Suprapubic skin (tissue), 4 donors: ENCODE measurements at regions not wholly inside any gene's neighbourhood (a gene's known extent, or its start where the extent isn't known, plus 50 kb on each side); places are given as distances from the start of the nearest gene placed in this dataset.

Experiments used
- DNase-seq, 2 donors: peaks; one replicate each; pipeline ENCODE4 v3.0.0-alpha.2; 2019; ENCODE audit warnings: low spot score in 2 of 2
- H3K27ac ChIP-seq: fragments of 200-600 bp; sonication (generic); one replicate; pipeline ENCODE4 v1.5.1; 2019
- H3K27me3 ChIP-seq: fragments of 200-600 bp; sonication (generic); one replicate; pipeline ENCODE4 v1.5.1; 2019
- H3K36me3 ChIP-seq: fragments of 200-600 bp; sonication (generic); one replicate; pipeline ENCODE4 v1.5.1; 2019
- H3K4me1 ChIP-seq: fragments of 200-600 bp; sonication (generic); one replicate; pipeline ENCODE4 v1.5.1; 2019
- H3K4me3 ChIP-seq: fragments of 200-600 bp; sonication (generic); one replicate; pipeline ENCODE4 v1.5.1; 2019; ENCODE audit warnings: mild to moderate bottlenecking
- H3K9me3 ChIP-seq: fragments of 200-600 bp; sonication (generic); one replicate; pipeline ENCODE4 v1.5.1; 2019
- EP300 ChIP-seq: sonication (generic); formaldehyde crosslinking; IDR thresholded peaks from one replicate; pipeline ENCODE4 v1.6.1; 2017; ENCODE audit warnings: antibody characterized with exemption
- POLR2A ChIP-seq, 2 donors: fragments of 450-650 bp; IDR thresholded peaks; one replicate each; pipeline ENCODE4 v1.6.1; 2017; ENCODE audit warnings: antibody characterized with exemption in 2 of 2, mild to moderate bottlenecking in 2 of 2, moderate library complexity in 2 of 2
- POLR2AphosphoS5 ChIP-seq, 3 donors: sonication (generic); formaldehyde crosslinking; IDR thresholded peaks; one replicate each; pipeline ENCODE4 v1.6.1; 2017; ENCODE audit warnings: antibody characterized with exemption in 3 of 3
- WGBS: methylation state at CpG from one replicate; pipeline ENCODE4 v1.1.5; 2018; 5-methylcytosine and 5-hydroxymethylcytosine counted together
- TF ChIP-seq, protein P1 (sequence below), 2 donors: fragments of 200-600 bp in 1 of 2; fragments of 450-650 bp in 1 of 2; sonication (generic) in 1 of 2; IDR thresholded peaks; one replicate each; pipeline ENCODE4 v1.5.1; 2016 to 2019; ENCODE audit warnings: antibody characterized with exemption in 2 of 2, mild to moderate bottlenecking in 1 of 2, moderate library complexity in 1 of 2

DNA sequence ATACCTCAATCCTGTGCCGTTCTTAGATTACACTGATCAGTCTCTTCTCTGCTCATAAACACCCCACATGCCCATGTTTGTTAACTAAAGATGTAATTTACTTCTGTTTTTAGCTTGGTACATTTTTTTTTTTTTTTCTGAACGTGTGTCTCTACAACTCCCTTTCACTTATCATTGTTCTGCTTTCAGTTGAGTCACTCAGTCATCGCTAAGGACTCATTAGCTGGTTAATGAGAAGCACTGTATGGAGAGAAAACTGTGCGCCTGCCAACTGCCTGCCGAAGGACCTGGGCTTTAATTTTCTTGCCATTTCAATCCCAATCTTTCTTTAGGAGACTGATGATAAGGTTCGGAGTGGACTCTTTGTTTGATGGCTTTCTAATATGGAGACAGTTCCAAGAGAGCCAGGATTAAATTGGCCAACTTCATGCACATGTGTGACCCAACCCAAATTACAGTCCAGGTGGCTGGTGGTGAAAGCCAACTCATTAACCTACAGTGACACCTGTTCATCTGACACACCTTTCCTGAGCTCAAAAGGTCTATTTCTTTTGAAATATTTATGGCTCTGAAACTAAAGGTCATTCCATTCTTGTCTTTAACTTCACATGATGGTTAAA, 334.1 kb downstream of the BCKDHB start:
- H3K4me3 ChIP-seq: no peak overlapping the region
- TF ChIP-seq POLR2A (IDR thresholded peaks at IDR 0.05): no peak
- TF ChIP-seq, protein P1, sequence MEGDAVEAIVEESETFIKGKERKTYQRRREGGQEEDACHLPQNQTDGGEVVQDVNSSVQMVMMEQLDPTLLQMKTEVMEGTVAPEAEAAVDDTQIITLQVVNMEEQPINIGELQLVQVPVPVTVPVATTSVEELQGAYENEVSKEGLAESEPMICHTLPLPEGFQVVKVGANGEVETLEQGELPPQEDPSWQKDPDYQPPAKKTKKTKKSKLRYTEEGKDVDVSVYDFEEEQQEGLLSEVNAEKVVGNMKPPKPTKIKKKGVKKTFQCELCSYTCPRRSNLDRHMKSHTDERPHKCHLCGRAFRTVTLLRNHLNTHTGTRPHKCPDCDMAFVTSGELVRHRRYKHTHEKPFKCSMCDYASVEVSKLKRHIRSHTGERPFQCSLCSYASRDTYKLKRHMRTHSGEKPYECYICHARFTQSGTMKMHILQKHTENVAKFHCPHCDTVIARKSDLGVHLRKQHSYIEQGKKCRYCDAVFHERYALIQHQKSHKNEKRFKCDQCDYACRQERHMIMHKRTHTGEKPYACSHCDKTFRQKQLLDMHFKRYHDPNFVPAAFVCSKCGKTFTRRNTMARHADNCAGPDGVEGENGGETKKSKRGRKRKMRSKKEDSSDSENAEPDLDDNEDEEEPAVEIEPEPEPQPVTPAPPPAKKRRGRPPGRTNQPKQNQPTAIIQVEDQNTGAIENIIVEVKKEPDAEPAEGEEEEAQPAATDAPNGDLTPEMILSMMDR (IDR thresholded peaks at IDR 0.05): no peak
- no peak for TF ChIP-seq EP300
- TF ChIP-seq POLR2AphosphoS5 (IDR thresholded peaks at IDR 0.05): no peak
- 85% methylated on average over 6 of the region's 6 CpGs for WGBS
- H3K4me1 ChIP-seq: no peaks in the 10 kb centered on the region
- no peak overlapping the region for H3K27ac ChIP-seq
- no peak for DNase-seq
- H3K9me3 ChIP-seq: no peaks in the 10 kb centered on the region
- no peaks in the 10 kb centered on the region for H3K36me3 ChIP-seq
- no peaks in the 10 kb centered on the region for H3K27me3 ChIP-seq

DNA sequence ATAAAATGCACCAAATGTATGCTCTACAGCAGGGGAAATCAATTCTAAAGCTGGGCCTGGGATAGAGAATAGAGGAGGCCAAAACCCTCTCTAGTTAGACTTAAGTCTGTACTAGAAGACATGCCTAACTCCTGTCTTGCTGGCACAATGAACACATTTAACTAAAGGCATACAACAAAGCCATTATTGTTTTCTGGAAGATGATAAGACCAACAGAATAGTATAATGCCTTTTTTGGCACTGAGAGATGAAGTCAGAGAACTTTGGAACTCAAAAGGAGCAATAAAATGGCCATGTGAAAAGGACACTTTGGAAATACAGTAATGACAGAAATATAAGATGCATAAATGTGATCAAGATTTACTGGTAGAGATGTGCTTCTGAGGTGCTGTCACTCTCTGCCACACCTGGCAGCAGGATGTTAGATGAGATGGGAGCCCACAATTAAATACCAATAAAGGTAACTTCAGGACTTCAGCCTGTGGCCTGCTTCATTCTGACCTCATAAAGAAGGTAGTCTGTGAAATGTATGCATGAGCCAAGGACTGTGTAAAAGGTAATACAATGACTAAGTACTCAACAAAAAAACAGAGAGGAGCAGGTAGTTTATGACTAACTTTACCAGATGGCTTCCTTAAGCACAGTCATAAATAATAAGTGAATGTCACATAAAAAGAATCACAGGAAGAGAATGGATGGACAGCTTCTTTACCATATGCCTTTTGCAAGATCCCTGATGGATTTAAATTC, 333.4 kb downstream of the BCKDHB start:
- H3K27ac ChIP-seq: no peak overlapping the region
- no peaks in the 10 kb centered on the region for H3K27me3 ChIP-seq
- H3K36me3 ChIP-seq: no peaks in the 10 kb centered on the region
- H3K9me3 ChIP-seq: no peaks in the 10 kb centered on the region
- H3K4me1 ChIP-seq: no peaks in the 10 kb centered on the region
- no peak for DNase-seq
- H3K4me3 ChIP-seq: no peak overlapping the region
- TF ChIP-seq, protein P1 (IDR thresholded peaks at IDR 0.05): no peak
- no peak for TF ChIP-seq POLR2A (IDR thresholded peaks at IDR 0.05)
- TF ChIP-seq POLR2AphosphoS5 (IDR thresholded peaks at IDR 0.05): no peak
- no peak for TF ChIP-seq EP300

DNA sequence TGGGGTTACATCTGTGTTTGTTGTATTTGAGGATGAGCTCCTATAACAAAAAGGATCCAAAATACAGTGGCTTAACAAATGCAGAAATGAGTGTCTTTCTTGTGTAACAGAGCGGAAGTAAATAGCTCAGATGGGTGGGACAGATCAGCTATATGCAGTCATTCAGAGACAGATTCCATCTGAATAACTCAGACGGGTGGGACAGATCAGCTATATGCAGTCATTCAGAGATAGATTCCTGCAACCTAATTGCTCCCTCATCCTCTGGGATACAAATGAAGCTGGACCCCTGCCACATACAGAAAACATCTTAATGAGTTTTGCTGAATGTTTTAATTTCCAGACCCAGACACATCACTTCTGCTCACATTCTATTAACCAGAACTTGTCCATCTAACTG, 332.3 kb downstream of the BCKDHB start:
- Histone ChIP-seq H3K4me1 (no peaks in the 10 kb centered on the region), H3K9me3 (no peaks in the 10 kb centered on the region), H3K36me3 (no peaks in the 10 kb centered on the region), H3K27ac (no peak overlapping the region), H3K27me3 (no peaks in the 10 kb centered on the region), H3K4me3 (no peak overlapping the region)
- 35% methylated on average over 2 of the region's 2 CpGs for WGBS
- no peak for DNase-seq
- TF ChIP-seq POLR2A (IDR thresholded peaks at IDR 0.05) (no peak), POLR2AphosphoS5 (IDR thresholded peaks at IDR 0.05) (no peak), EP300 (no peak)
- TF ChIP-seq, protein P1 (IDR thresholded peaks at IDR 0.05): no peak

DNA sequence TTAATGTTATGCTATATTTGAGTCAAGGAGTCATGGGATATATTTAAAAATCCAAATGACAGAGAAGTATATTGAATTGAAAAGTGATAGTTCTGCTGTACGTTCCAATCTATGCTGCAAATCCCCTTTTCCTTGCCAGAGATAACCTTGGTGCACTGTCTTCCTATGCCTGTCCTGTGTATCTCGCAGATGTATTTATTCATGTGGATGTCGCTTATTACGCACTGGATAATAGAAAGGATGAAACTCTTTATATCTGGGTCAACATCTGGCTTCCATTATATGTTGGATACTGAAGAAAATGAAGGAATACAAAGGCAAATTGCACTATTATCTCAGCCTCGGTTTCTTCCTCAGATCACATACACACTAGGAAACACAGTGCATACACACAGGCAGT, 331.3 kb downstream of the BCKDHB start:
- Histone ChIP-seq H3K36me3 (no peaks in the 10 kb centered on the region), H3K27ac (no peak overlapping the region), H3K9me3 (no peaks in the 10 kb centered on the region), H3K27me3 (no peaks in the 10 kb centered on the region), H3K4me1 (no peaks in the 10 kb centered on the region), H3K4me3 (no peak overlapping the region)
- TF ChIP-seq POLR2A (IDR thresholded peaks at IDR 0.05): no peak
- TF ChIP-seq POLR2AphosphoS5 (IDR thresholded peaks at IDR 0.05): no peak
- TF ChIP-seq, protein P1 (IDR thresholded peaks at IDR 0.05): no peak
- TF ChIP-seq EP300: no peak
- 73% methylated on average over 5 of the region's 5 CpGs for WGBS
- no peak for DNase-seq

DNA sequence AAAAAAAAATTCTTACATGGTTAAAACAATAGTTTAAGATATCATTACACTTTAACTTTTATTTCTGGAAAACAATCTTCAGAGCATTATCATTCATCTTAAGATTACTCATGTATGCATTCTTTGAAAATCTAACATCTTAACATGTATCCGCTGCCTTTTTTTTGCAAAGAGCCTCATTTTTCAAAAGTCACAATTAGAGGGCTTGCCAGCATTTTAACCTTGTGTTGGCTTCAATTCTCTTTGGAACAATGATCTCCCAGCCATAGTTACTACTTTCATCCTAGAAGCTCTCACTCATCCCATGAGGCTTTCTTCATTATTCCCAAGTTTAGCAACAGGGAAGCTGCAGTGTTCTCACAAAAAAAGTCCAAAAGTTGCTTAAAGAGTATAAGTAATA, 330.8 kb downstream of the BCKDHB start:
- no peak for TF ChIP-seq POLR2AphosphoS5 (IDR thresholded peaks at IDR 0.05)
- TF ChIP-seq, protein P1 (IDR thresholded peaks at IDR 0.05): no peak
- TF ChIP-seq POLR2A (IDR thresholded peaks at IDR 0.05): no peak
- TF ChIP-seq EP300: no peak
- no peaks in the 10 kb centered on the region for H3K9me3 ChIP-seq
- no peak overlapping the region for H3K4me3 ChIP-seq
- H3K27me3 ChIP-seq: no peaks in the 10 kb centered on the region
- WGBS: 73% methylated on average over 1 of the region's 1 CpG
- H3K36me3 ChIP-seq: no peaks in the 10 kb centered on the region
- H3K27ac ChIP-seq: no peak overlapping the region
- H3K4me1 ChIP-seq: no peaks in the 10 kb centered on the region
- DNase-seq: no peak
